Astrocyte (in vitro differentiated cells and primary cell): ENCODE measurements at regions not wholly inside any gene's neighbourhood (a gene's known extent, or its start where the extent isn't known, plus 50 kb on each side); places are given as distances from the start of the nearest gene placed in this dataset.

Experiments used
- EZH2 ChIP-seq: IDR thresholded peaks from 2 replicates; pipeline ENCODE4 v1.6.1; 2012; ENCODE audit warnings: mild to moderate bottlenecking, low read length, inconsistent platforms; ENCODE audit not compliant: insufficient read depth
- TF ChIP-seq, protein P1 (sequence below): IDR thresholded peaks from 2 replicates; pipeline ENCODE4 v1.5.1; 2011; ENCODE audit warnings: low read depth, mild to moderate bottlenecking, inconsistent platforms, low read length, moderate library complexity; ENCODE audit not compliant: insufficient read depth

DNA sequence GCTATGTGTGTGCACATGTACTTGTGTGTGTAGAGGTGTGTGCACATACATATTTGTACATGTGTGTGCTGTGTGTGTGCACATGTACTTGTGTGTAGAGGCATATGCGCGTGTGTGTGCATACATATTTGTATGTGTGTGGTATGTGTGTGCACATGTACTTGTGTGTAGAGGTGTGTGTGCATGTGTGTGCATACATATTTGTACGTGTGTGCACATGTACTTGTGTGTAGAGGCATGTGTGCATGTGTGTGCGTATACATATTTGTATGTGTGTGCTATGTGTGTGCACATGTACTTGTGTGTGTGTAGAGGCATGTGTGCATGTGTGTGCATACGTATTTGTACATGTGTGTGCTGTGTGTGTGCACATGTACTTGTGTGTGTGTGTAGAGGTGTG is 291.9 kb downstream of the AJAP1 start:
- TF ChIP-seq, protein P1, sequence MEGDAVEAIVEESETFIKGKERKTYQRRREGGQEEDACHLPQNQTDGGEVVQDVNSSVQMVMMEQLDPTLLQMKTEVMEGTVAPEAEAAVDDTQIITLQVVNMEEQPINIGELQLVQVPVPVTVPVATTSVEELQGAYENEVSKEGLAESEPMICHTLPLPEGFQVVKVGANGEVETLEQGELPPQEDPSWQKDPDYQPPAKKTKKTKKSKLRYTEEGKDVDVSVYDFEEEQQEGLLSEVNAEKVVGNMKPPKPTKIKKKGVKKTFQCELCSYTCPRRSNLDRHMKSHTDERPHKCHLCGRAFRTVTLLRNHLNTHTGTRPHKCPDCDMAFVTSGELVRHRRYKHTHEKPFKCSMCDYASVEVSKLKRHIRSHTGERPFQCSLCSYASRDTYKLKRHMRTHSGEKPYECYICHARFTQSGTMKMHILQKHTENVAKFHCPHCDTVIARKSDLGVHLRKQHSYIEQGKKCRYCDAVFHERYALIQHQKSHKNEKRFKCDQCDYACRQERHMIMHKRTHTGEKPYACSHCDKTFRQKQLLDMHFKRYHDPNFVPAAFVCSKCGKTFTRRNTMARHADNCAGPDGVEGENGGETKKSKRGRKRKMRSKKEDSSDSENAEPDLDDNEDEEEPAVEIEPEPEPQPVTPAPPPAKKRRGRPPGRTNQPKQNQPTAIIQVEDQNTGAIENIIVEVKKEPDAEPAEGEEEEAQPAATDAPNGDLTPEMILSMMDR = no peak
- TF ChIP-seq EZH2 = no peak
